Ovary (tissue), 7 donors: ENCODE measurements at regions not wholly inside any gene's neighbourhood (a gene's known extent, or its start where the extent isn't known, plus 50 kb on each side); places are given as distances from the start of the nearest gene placed in this dataset.

Experiments
- DNase-seq, 5 donors: peaks; one replicate each; pipeline ENCODE4 v3.0.0-alpha.2; 2019 to 2020
- H3K27ac ChIP-seq, 2 donors: fragments of 200-600 bp; one replicate each; pipeline versions ENCODE4 v1.5.1 to v1.8.0; 2019 to 2022
- H3K27me3 ChIP-seq: fragments of 200-600 bp; one replicate; pipeline ENCODE4 v1.8.0; 2022
- H3K36me3 ChIP-seq: fragments of 200-600 bp; sonication (generic); one replicate; pipeline ENCODE4 v1.5.1; 2019
- H3K4me1 ChIP-seq: one replicate; pipeline ENCODE4 v1.8.1; 2013; ENCODE audit warnings: mild to moderate bottlenecking, moderate library complexity; ENCODE audit not compliant: insufficient read depth
- H3K4me3 ChIP-seq: fragments of 200-600 bp; sonication (generic); one replicate; pipeline ENCODE4 v1.5.1; 2017
- H3K9me3 ChIP-seq, 2 donors: fragments of 200-600 bp in 1 of 2; sonication (generic) in 1 of 2; one replicate each; pipeline versions ENCODE4 v1.5.1 to v1.8.1; 2013 to 2019; ENCODE audit warnings: mild to moderate bottlenecking in 1 of 2, moderate library complexity in 1 of 2
- EP300 ChIP-seq: sonication (generic); formaldehyde crosslinking; IDR thresholded peaks from one replicate; pipeline ENCODE4 v1.6.1; 2017; ENCODE audit warnings: antibody characterized with exemption
- POLR2A ChIP-seq: fragments of 450-650 bp; IDR thresholded peaks from one replicate; pipeline ENCODE4 v1.6.1; 2017; ENCODE audit warnings: antibody characterized with exemption, mild to moderate bottlenecking, moderate library complexity
- WGBS, 3 donors: extraction: QIAGEN DNeasy Blood & Tissue Kit in 1 of 3; methylation state at CpG; one replicate each; pipeline versions ENCODE4 v1.1.5 to v1.1.7; 2013 to 2017; 5-methylcytosine and 5-hydroxymethylcytosine counted together
- intact Hi-C, 4 donors: fragments of 100-400 bp; cut with DNase I; formaldehyde crosslinking; loops; one replicate each; pipeline versions ENCODE4 v1.11.0 to v1.15.1; 2022 to 2023
- TF ChIP-seq, protein P1 (sequence below), 3 donors: fragments of 450-650 bp in 2 of 3; fragments of 200-600 bp in 1 of 3; IDR thresholded peaks; one replicate each; pipeline versions ENCODE4 v1.5.1 to v1.8.0; 2016 to 2022; ENCODE audit warnings: antibody characterized with exemption in 3 of 3, mild to moderate bottlenecking in 1 of 3
- donor health status: DM: no; HTN: no; CAD: no; lungs with moderate emphysema.
- donor health status: DM: no; HTN: no; CAD: no.
- donor health status: Bipolar disorder and iron deficiency.
- donor health status: DM: no; HTN: no; CAD: no.
- donor health status: DM: yes; HTN: yes; CAD: no.

DNA sequence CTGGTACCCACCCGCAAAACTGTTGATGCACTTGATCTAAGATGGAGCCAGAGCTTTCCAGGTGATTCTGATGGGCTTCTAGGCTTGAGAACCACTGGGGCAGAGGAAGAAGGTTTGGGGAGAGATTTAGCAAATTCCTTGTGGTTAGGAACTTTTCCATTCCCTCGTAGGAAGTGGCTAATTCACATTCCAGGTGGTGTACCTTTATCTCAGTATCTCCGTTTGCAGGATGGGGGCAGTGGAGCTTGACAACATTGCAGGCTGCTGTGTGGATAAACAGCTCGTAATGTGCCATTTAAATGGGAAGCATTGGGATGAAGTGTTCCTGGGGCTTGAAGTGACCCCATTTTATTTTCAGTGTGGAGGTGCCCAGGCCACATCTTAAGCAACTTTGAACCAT lies 172.9 kb upstream of the IL12B start:
- H3K4me1 ChIP-seq: peaks cover 4% of the 10 kb centered on the region
- no peaks in the 10 kb centered on the region for H3K9me3 ChIP-seq
- no peak overlapping the region for H3K27ac ChIP-seq
- no peak overlapping the region for H3K4me3 ChIP-seq
- DNase-seq: no peak
- H3K36me3 ChIP-seq: no peaks in the 10 kb centered on the region
- intact Hi-C loops: no loop called here
- no peaks in the 10 kb centered on the region for H3K27me3 ChIP-seq
- 80 to 86% (median 80%) methylated on average over 4 of the region's 4 CpGs for WGBS, 3 donors
- TF ChIP-seq POLR2A: no peak
- TF ChIP-seq, protein P1, sequence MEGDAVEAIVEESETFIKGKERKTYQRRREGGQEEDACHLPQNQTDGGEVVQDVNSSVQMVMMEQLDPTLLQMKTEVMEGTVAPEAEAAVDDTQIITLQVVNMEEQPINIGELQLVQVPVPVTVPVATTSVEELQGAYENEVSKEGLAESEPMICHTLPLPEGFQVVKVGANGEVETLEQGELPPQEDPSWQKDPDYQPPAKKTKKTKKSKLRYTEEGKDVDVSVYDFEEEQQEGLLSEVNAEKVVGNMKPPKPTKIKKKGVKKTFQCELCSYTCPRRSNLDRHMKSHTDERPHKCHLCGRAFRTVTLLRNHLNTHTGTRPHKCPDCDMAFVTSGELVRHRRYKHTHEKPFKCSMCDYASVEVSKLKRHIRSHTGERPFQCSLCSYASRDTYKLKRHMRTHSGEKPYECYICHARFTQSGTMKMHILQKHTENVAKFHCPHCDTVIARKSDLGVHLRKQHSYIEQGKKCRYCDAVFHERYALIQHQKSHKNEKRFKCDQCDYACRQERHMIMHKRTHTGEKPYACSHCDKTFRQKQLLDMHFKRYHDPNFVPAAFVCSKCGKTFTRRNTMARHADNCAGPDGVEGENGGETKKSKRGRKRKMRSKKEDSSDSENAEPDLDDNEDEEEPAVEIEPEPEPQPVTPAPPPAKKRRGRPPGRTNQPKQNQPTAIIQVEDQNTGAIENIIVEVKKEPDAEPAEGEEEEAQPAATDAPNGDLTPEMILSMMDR (IDR thresholded peaks at IDR 0.05): no peak
- TF ChIP-seq EP300: no peak

DNA sequence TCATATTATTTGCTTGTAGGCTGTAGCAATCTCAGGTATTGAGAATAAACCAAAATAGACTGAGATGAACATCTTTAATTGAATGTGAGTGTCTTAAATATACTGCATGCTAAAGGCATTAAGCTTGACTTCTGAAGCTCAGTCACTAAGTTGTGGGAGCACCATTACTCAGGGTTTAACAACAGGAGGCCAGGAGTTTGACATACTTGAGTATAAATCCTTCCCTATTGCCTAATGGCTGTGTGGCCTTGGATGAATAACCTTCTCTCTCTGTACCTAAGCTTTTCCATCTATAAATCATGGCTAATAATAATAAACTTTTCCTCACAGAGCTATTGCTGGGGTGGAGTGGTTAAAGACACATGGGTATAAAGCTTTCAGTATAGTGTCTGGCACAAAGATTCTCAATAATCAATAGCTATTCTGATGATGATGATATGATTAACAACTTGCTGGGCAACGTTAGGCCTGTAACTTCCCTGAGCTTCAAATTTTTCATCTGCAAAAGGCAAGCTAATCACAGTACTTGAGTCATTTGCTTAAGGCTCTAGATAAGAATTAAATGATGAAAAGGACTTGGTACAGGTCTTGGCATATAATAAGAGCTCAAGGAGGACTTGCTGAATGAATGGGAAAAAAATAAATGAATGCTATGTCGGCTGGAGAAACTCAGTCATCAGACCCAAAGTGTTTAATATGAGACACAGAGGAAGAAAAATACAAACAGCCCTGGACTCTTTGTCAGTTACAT lies 174.0 kb upstream of the IL12B start:
- peaks cover 6% of the 10 kb centered on the region for H3K4me1 ChIP-seq
- H3K4me3 ChIP-seq: no peak overlapping the region
- no peaks in the 10 kb centered on the region for H3K27me3 ChIP-seq
- no peaks in the 10 kb centered on the region for H3K36me3 ChIP-seq
- TF ChIP-seq POLR2A (no peak), EP300 (no peak)
- TF ChIP-seq, protein P1 (IDR thresholded peaks at IDR 0.05): no peak
- intact Hi-C loops: loop anchor here in 1 of 4 donors (2.0 kb wide), 1 partner anchor 59 kb away; no protein-coding TSS in a partner anchor
- WGBS, 3 donors: 8 to 10% (median 9%) methylated on average over 2 of the region's 2 CpGs
- peak overlapping the region in 1 of 2 donors; percentile 85 for H3K27ac ChIP-seq
- no peak for DNase-seq
- H3K9me3 ChIP-seq: no peaks in the 10 kb centered on the region

DNA sequence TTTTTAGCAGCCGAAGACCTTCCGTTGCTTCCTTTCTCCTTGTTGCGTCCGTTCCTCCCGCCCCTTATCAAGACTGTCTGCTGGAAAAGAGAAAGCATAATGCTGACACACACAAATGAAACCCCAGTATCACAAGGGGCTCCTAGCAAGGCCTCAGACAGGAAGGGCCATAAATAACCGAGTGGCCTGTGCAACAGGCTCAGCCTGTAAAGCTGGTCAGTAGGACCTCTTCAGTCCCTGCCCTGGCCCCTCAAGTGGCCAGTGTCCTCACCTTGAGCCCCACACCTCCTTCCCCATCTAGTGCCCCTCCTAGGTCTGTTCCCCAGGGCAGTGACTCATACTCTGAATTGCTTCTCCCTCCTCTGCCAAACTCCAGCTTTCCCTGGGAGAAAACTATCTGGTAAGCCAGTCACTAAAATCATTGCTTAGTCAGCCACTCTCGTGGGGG lies 174.6 kb upstream of the IL12B start:
- intact Hi-C loops: loop anchor here in 1 of 4 donors (2.0 kb wide), 1 partner anchor 60 kb away; no protein-coding TSS in a partner anchor
- H3K4me1 ChIP-seq: peaks cover 6% of the 10 kb centered on the region
- no peak overlapping the region for H3K4me3 ChIP-seq
- H3K27me3 ChIP-seq: no peaks in the 10 kb centered on the region
- no peaks in the 10 kb centered on the region for H3K36me3 ChIP-seq
- no peaks in the 10 kb centered on the region for H3K9me3 ChIP-seq
- 3 to 9% (median 8%) methylated on average over 7 of the region's 7 CpGs for WGBS, 3 donors
- no peak for TF ChIP-seq POLR2A
- TF ChIP-seq, protein P1 (IDR thresholded peaks at IDR 0.05): no peak
- no peak for TF ChIP-seq EP300
- DNase-seq: peak; percentile 45 to 68 (median 61)
- peak overlapping the region; percentile 23 to 85 for H3K27ac ChIP-seq

DNA sequence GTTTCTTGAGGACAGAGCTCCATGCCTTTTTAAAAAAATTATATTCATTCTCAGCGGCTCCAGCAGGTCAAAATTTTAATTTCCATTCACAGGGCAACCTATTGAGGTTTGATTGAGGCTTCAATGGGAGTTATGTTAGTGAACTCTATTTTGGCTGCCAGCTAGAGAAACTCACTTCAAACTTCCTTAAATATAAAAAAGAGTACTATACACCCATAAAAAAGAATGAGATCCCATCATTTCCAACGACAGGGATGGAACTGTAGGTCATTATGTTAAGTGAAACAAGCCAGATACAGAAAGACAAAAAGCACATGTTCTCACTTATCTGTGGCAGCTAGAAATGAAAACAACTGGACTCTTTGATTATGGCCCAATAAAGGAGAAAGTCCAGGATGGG lies 176.8 kb upstream of the IL12B start:
- WGBS, 3 donors: 61 to 67% (median 64%) methylated on average over 2 of the region's 2 CpGs
- Histone ChIP-seq H3K9me3 (no peaks in the 10 kb centered on the region), H3K27me3 (no peaks in the 10 kb centered on the region), H3K36me3 (no peaks in the 10 kb centered on the region), H3K4me1 (peaks cover 6% of the 10 kb centered on the region), H3K4me3 (no peak overlapping the region), H3K27ac (no peak overlapping the region)
- TF ChIP-seq, protein P1 (IDR thresholded peaks at IDR 0.05): no peak
- TF ChIP-seq POLR2A: no peak
- no peak for TF ChIP-seq EP300
- no peak for DNase-seq
- intact Hi-C loops: no loop called here
